Panc1 (cell line): ENCODE measurements at regions not wholly inside any gene's neighbourhood (a gene's known extent, or its start where the extent isn't known, plus 50 kb on each side); places are given as distances from the start of the nearest gene placed in this dataset.

Source experiments
- ATAC-seq: fragments of 200-7000 bp; cut with Tn5 transposase; 2 replicates; pipeline ENCODE4 v1.9.1; 2020; ENCODE audit warnings: mild to moderate bottlenecking, moderate library complexity
- BruUV-seq: library from RNA; stranded (reverse); fragments of 400-500 nt; replicated peaks from 2 replicates; lab custom pipeline; 2021; lab: Mats Ljungman, UMichigan
- CTCF ChIA-PET: fragments of 300-600 bp; sonication (Branson Sonifier 250); formaldehyde crosslinking; loops from one replicate; lab custom pipeline; 2022; ENCODE audit warnings: antibody characterized with exemption; lab: Charles Lee
- POLR2A ChIA-PET: fragments of 300-600 bp; sonication (Branson Sonifier 250); formaldehyde crosslinking; loops from one replicate; lab custom pipeline; 2022; ENCODE audit warnings: antibody characterized with exemption; lab: Charles Lee
- DNase-seq: peaks from one replicate; pipeline ENCODE4 v3.0.0-alpha.2; 2010; ENCODE audit warnings: low read depth, low spot score
- H3K27ac ChIP-seq: 2 replicates; pipeline ENCODE4 v1.5.1; 2011; ENCODE audit warnings: mild to moderate bottlenecking, low read length, inconsistent platforms
- H3K27me3 ChIP-seq: fragments of 200-500 bp; sonication (Bioruptor generic); 2 replicates; pipeline ENCODE4 v1.6.0; 2014; ENCODE audit warnings: low read length, inconsistent platforms; ENCODE audit not compliant: control insufficient read depth, insufficient read depth
- H3K36me3 ChIP-seq: fragments of 200-500 bp; sonication (Bioruptor generic); 2 replicates; pipeline ENCODE4 v1.5.1; 2014; ENCODE audit warnings: inconsistent platforms, mild to moderate bottlenecking, low read length, moderate library complexity; ENCODE audit not compliant: control insufficient read depth, insufficient read depth
- H3K4me1 ChIP-seq: 2 replicates; pipeline ENCODE4 v1.5.1; 2011; ENCODE audit warnings: inconsistent platforms, mild to moderate bottlenecking, low read length, moderate library complexity; ENCODE audit not compliant: control insufficient read depth, insufficient read depth
- H3K4me3 ChIP-seq, 2 experiments: 2 replicates each; pipeline ENCODE4 v1.5.1; 2011 to 2012; ENCODE audit warnings: low read depth in 2 of 2, low read length in 2 of 2, mild to moderate bottlenecking in 2 of 2, inconsistent platforms in 1 of 2, moderate library complexity in 1 of 2
- H3K9me3 ChIP-seq: fragments of 200-500 bp; sonication (Bioruptor generic); 2 replicates; pipeline ENCODE4 v1.5.1; 2014; ENCODE audit warnings: low read depth, mild to moderate bottlenecking, inconsistent platforms, low read length, moderate library complexity; ENCODE audit not compliant: control insufficient read depth, insufficient read depth
- CTCF ChIP-seq: fragments of 450-650 bp; IDR thresholded peaks from 2 replicates; pipeline ENCODE4 v1.5.1; 2017; ENCODE audit warnings: mild to moderate bottlenecking
- POLR2AphosphoS5 ChIP-seq: IDR thresholded peaks from 2 replicates; pipeline ENCODE4 v1.6.1; 2012; ENCODE audit warnings: mild to moderate bottlenecking, low read depth, low read length, moderate library complexity
- REST ChIP-seq, 2 experiments: IDR thresholded peaks; 2 replicates each; pipeline ENCODE4 v1.6.1; 2011 to 2012; ENCODE audit warnings: low read depth in 2 of 2, control low read depth in 1 of 2, low read length in 1 of 2, mild to moderate bottlenecking in 1 of 2, moderate library complexity in 1 of 2; ENCODE audit not compliant: insufficient read depth in 1 of 2
- SIN3A ChIP-seq: IDR thresholded peaks from 2 replicates; pipeline ENCODE4 v1.6.1; 2012; ENCODE audit warnings: low read depth, mild to moderate bottlenecking, low read length, moderate library complexity, borderline replicate concordance; ENCODE audit not compliant: insufficient read depth
- TCF7L2 ChIP-seq: IDR thresholded peaks from 2 replicates; pipeline ENCODE4 v1.6.1; 2011; ENCODE audit warnings: mild to moderate bottlenecking, low read depth, low read length, inconsistent platforms
- in situ Hi-C: cut with HindIII; loops from 2 replicates; pipeline ENCODE4 v1.10.0; 2016; ENCODE audit warnings: low sequenced_read_pairs, low pct_unique_long_range_greater_than_20kb
- intact Hi-C: fragments of 100-400 bp; cut with micrococcal nuclease; formaldehyde crosslinking; loops from one replicate; pipeline ENCODE4 v1.10.0; 2022; ENCODE audit not compliant: unreplicated experiment

GRCh38 chr6:170108456-170108855 lies 182.4 kb downstream of the DLL1 start:
- no TSS peak for BruUV-seq
- POLR2A ChIA-PET, result no interaction called here
- H3K27ac ChIP-seq, result no peak overlapping the region
- in situ Hi-C loops, result no loop called here
- H3K36me3 ChIP-seq, result no peaks in the 10 kb centered on the region
- H3K4me3 ChIP-seq, result no peak overlapping the region
- DNase-seq (no peak), ATAC-seq (no peak)
- H3K4me1 ChIP-seq, result no peaks in the 10 kb centered on the region
- H3K9me3 ChIP-seq, result no peaks in the 10 kb centered on the region
- H3K27me3 ChIP-seq, result peaks cover 10% of the 10 kb centered on the region
- CTCF ChIA-PET, result no interaction called here
- intact Hi-C loops, result no loop called here
- no peak for TF ChIP-seq POLR2AphosphoS5
- no peak for TF ChIP-seq CTCF

GRCh38 chr6:170107606-170108222 lies 183.2 kb downstream of the DLL1 start:
- no peaks in the 10 kb centered on the region for H3K36me3 ChIP-seq
- ATAC-seq (no peak), DNase-seq (no peak)
- in situ Hi-C loops, result no loop called here
- intact Hi-C loops, result no loop called here
- TF ChIP-seq CTCF (no peak), TCF7L2 (no peak), POLR2AphosphoS5 (no peak), REST (IDR thresholded peaks at IDR 0.05; ENCODE audit: insufficient read depth in 1 of 2, low read depth in 2 of 2, low read length in 1 of 2) (no peak), SIN3A (no peak)
- peaks cover 10% of the 10 kb centered on the region for H3K27me3 ChIP-seq
- CTCF ChIA-PET, result no interaction called here
- H3K4me3 ChIP-seq, result no peak overlapping the region
- no peaks in the 10 kb centered on the region for H3K9me3 ChIP-seq
- H3K4me1 ChIP-seq, result no peaks in the 10 kb centered on the region
- no peak overlapping the region for H3K27ac ChIP-seq
- POLR2A ChIA-PET, result no interaction called here
- BruUV-seq, result no TSS peak
